ENCODE measurements at regions not wholly inside any gene's neighbourhood (a gene's known extent, or its start where the extent isn't known, plus 50 kb on each side); places are given as distances from the start of the nearest gene placed in this dataset.

DNA sequence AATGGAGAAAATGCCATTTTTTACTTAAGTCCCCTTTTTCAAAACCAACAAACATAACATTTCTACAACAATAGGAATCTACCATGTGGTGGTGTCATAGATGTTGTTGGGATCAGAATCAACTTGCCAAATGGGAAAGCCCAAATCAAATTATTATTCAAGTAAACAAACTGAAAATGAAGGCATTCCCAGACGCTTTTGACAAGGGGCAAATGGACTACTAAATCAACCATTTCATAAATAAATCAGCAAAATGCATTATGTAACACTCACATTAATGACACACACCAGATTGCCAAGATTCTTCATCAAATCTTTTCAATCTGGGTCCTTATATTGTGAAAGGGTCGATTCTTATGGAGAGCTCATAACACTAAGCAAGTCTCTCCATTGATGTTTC lies 375.6 kb downstream of the KIF16B start:
- DNase-seq (ENCODE audit: low spot score), result no peak
- TF ChIP-seq, protein P1, sequence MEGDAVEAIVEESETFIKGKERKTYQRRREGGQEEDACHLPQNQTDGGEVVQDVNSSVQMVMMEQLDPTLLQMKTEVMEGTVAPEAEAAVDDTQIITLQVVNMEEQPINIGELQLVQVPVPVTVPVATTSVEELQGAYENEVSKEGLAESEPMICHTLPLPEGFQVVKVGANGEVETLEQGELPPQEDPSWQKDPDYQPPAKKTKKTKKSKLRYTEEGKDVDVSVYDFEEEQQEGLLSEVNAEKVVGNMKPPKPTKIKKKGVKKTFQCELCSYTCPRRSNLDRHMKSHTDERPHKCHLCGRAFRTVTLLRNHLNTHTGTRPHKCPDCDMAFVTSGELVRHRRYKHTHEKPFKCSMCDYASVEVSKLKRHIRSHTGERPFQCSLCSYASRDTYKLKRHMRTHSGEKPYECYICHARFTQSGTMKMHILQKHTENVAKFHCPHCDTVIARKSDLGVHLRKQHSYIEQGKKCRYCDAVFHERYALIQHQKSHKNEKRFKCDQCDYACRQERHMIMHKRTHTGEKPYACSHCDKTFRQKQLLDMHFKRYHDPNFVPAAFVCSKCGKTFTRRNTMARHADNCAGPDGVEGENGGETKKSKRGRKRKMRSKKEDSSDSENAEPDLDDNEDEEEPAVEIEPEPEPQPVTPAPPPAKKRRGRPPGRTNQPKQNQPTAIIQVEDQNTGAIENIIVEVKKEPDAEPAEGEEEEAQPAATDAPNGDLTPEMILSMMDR (conservative IDR thresholded peaks at IDR 0.05; ENCODE audit: low read depth), result no peak

DNA sequence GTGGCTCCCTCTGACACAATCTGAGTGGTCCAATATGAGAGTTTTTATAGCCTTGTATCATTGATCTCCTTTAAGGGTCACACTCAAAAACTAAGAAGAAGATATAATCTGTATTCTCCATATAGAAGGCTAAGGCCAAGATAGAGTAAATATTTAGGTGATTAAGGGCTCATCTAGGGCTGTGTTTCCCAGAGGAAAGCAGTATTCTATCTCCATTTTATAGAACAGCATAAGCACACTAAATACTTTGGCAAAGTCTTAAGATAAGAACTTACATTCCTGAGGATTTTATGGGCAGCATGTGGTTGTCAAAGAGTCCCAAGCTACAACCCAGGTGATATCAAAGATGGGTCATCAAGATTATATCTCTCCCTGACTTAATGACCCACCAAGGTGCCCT lies 377.6 kb downstream of the KIF16B start:
- no peak overlapping the region for H3K27ac ChIP-seq
- TF ChIP-seq, protein P1 (conservative IDR thresholded peaks at IDR 0.05; ENCODE audit: low read depth), result no peak
- ChIA-PET POLR2A (ENCODE audit: low non-redundant PET) (no interaction called here), CTCF (no interaction called here)
- no peak for DNase-seq (ENCODE audit: low spot score)

More for the DNA sequence above, 375.6 kb downstream of the KIF16B start:
- H3K27ac ChIP-seq, result no peak overlapping the region
- POLR2A ChIA-PET (ENCODE audit: low non-redundant PET), result no interaction called here
- CTCF ChIA-PET, result no interaction called here

DNA sequence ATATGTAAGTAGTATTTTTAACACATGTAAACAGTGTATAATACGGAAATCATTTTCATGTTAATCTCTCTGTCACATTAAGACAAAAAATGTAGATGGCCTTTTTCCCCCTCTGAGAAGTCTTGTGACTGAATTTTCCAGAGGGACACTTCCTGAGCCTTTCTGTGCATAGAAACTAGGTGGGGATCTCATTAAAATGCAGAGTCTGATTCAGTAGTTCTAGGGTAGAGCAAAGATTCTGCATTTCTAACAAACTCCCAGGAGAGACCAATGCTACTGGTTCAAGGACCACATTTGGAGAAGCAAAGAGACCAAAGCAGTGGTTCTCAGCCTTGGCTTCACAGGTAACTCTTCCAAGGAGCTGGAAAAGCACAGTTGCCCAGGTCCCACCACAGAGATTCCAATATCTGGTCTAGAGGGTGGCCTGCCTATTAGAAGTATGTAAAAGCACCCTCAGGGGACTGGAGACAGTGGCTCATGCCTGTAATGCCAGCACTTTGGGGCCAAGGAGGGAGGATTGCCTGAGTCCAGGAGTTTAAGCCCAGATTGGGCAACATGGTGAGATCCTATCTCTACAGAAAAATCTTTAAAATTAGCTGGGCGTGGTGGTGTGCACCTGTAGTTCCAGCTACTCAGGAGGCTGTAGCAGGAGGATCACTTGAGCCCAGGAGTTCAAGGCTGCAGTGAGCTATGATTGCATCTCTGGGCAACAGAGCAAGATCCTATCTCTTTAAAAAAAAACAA lies 378.5 kb downstream of the KIF16B start:
- TF ChIP-seq, protein P1 (conservative IDR thresholded peaks at IDR 0.05; ENCODE audit: low read depth), result no peak
- H3K27ac ChIP-seq, result no peak overlapping the region
- DNase-seq (ENCODE audit: low spot score), result no peak
- CTCF ChIA-PET, result no interaction called here
- POLR2A ChIA-PET (ENCODE audit: low non-redundant PET), result no interaction called here

DNA sequence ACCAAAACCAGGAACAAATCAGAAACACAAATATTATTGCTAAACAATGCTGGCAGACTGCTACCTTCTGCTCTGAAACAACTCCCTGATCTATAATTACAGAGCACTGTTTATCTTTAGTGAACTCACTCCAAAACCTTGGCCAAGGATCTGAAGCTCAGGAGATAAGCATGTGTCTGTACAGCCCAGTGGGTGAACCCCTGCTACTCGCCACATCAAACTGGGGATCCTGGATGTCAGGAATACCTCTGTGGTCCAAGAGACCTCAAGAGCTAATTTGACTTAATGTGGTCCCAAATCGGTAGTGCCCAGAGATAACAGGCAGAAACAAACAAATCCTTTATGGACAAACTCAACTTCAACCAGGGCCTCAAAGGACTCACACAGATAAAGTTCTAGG lies 381.8 kb downstream of the KIF16B start:
- POLR2A ChIA-PET (ENCODE audit: low non-redundant PET), result no interaction called here

DNA sequence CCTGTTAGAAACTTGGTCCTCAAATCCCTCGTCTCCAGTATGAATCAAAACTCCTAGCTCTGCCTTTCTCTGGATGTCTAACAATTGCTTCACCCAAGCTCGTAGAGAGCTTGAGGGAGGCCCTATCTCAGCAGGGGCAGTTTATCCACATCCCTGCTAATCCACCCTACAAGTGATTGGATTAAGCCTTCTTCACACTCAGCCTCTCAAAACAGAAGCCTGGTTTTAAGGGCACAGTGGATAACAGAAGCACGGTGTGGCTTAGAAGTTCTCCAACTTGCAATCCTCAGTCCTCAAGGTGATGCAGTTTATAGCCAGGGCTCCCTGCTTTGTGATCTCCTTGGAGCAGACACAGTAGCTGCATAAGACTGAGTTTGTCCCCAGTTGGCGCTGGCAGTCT lies 383.9 kb downstream of the KIF16B start:
- CTCF ChIA-PET, result no interaction called here
- POLR2A ChIA-PET (ENCODE audit: low non-redundant PET), result no interaction called here
- no peak overlapping the region for H3K27ac ChIP-seq
- DNase-seq (ENCODE audit: low spot score), result no peak
- TF ChIP-seq, protein P1 (conservative IDR thresholded peaks at IDR 0.05; ENCODE audit: low read depth), result no peak

More for the DNA sequence above, 381.8 kb downstream of the KIF16B start:
- no peak for DNase-seq (ENCODE audit: low spot score)
- TF ChIP-seq, protein P1 (conservative IDR thresholded peaks at IDR 0.05; ENCODE audit: low read depth), result no peak
- no peak overlapping the region for H3K27ac ChIP-seq
- CTCF ChIA-PET, result no interaction called here

DNA sequence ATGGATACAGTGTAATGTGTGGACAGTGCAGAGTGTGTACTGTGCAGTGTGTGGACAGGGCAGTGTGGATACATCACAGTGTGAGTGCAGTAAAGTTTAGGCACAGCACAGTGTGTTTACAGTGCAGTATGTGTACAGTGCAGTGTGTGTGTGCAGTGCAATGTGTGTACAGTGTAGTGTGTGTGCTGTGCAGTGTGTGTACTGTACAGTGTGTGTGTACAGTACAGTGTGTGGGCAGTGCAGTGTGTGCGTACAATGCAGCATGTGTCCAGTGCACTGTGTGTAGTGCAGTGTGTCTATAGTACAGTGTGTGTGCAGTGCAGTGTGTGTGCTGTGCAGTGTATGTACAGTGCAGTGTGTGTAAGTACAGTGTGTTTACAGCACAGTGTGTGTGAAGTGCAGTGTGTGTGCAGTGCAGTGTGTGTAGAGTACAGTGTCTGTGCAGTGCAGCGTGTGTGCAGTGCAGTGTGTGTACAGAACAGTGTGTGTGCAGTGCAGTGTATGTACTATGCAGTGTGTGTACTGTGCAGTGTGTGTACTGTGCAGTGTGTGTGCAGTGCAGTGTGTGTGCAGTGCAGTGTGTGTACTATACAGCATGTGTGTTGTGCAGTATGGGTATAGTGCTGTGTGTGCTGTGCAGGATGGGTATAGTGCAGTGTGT lies 385.2 kb downstream of the KIF16B start:
- no peak overlapping the region for H3K27ac ChIP-seq
- ChIA-PET CTCF (no interaction called here), POLR2A (ENCODE audit: low non-redundant PET) (no interaction called here)
- TF ChIP-seq, protein P1 (conservative IDR thresholded peaks at IDR 0.05; ENCODE audit: low read depth), result no peak
- no peak for DNase-seq (ENCODE audit: low spot score)
